Pancreas (tissue), 10 donors: ENCODE measurements at regions not wholly inside any gene's neighbourhood (a gene's known extent, or its start where the extent isn't known, plus 50 kb on each side); places are given as distances from the start of the nearest gene placed in this dataset.
A peak's percentile ranks its signal among the peaks of the same experiment; 100 is the strongest.
"Not testable (repeated sequence)": the region's sequence is repeated elsewhere in the genome, so short reads cannot be mapped to it uniquely, and the experiment has no call there.

Experiments used
- ATAC-seq, 4 donors: fragments of 200-7000 bp; cut with Tn5 transposase; one replicate each; pipeline versions ENCODE4 v1.8.0 to v1.9.1; 2020; ENCODE audit warnings: mild to moderate bottlenecking in 4 of 4, moderate library complexity in 4 of 4
- DNase-seq, 6 donors: peaks; one replicate each; pipeline ENCODE4 v3.0.0-alpha.2; 2020
- FAIRE-seq: peaks from 2 replicates; lab custom pipeline; 2012; peaks lifted over from hg19 to GRCh38; lab: Jason Lieb, UNC
- H3K27ac ChIP-seq, 4 donors: fragments of 200-600 bp; sonication (generic); 1 replicate in 3 of 4; 2 replicates in 1 of 4; pipeline versions ENCODE4 v1.5.0 to v1.8.0; 2020
- H3K27me3 ChIP-seq, 4 donors: fragments of 200-600 bp; one replicate each; pipeline ENCODE4 v1.8.0; 2021
- H3K36me3 ChIP-seq, 3 donors: fragments of 200-600 bp; sonication (generic) in 1 of 3; one replicate each; pipeline versions ENCODE4 v1.5.0 to v1.8.0; 2020 to 2021
- H3K4me1 ChIP-seq, 3 donors: fragments of 200-600 bp; one replicate each; pipeline ENCODE4 v1.8.0; 2021
- H3K4me3 ChIP-seq, 4 donors: fragments of 200-600 bp; sonication (generic) in 2 of 4; one replicate each; pipeline versions ENCODE4 v1.5.0 to v1.8.0; 2020 to 2021
- H3K9me3 ChIP-seq, 4 donors: fragments of 200-600 bp; one replicate each; pipeline ENCODE4 v1.8.0; 2021
- WGBS, 2 donors: extraction: QIAGEN DNeasy Blood & Tissue Kit; methylation state at CpG; one replicate each; pipeline ENCODE4 v1.1.7; 2013; 5-methylcytosine and 5-hydroxymethylcytosine counted together
- intact Hi-C, 3 donors: fragments of 100-400 bp; cut with DNase I; formaldehyde crosslinking; loops; one replicate each; pipeline versions ENCODE4 v1.11.1 to v1.14.2; 2022
- TF ChIP-seq, protein P1 (sequence below), 4 donors: fragments of 200-600 bp; sonication (generic) in 3 of 4; IDR thresholded peaks; one replicate each; pipeline versions ENCODE4 v1.5.0 to v1.8.0; 2021; ENCODE audit warnings: antibody characterized with exemption in 4 of 4
- donor health status: healthy with polysubstance abuse.
- donor health status: DM: no; HTN: no; CAD: no; lungs with moderate emphysema.
- donor health status: DM: no; HTN: no; CAD: no.
- donor health status: control.
- donor health status: control.
- donor health status: Bipolar disorder and iron deficiency.
- donor health status: DM: yes; HTN: yes; CAD: no.
- donor health status: DM: no; HTN: no; CAD: no.
- donor health status: DM: no; HTN: no; CAD: no.
- donor health status: DM: yes; HTN: yes; CAD: no.

DNA sequence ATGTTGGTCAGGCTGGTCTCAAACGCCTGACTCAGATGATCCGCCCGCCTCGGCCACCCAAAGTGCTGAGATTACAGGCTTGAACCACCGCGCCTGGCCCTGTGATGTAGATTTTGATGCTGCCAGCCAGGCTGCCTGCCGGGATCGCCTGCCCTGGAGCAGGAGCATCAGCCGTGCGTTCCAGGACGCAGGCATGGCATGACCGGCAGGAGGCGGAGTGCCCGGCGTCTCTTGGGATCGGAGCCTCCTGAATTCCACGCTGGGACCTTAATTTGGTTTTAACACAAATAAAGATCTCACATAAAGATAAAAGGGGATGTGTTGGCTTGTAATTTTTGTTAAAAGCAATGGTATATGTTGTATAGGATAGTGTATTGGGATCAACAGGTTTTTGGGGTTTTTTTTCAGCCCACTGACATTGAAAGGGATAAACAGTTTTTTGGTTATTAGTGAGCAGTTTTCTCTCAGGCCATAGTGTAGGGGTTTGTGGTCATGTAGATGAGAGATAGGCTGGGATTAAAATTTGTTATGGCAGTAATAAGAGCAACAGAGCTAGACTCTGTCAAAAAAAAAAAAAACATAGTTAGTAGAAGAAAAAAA lies 1406.4 kb downstream of the UQCRFS1 start:
- ATAC-seq: no peak
- Histone ChIP-seq H3K4me1 (no peaks in the 10 kb centered on the region), H3K36me3 (peaks cover 0 to 3% (median 0%) of the 10 kb centered on the region in 3 donors), H3K4me3 (no peak overlapping the region), H3K27me3 (no peaks in the 10 kb centered on the region), H3K27ac (no peak overlapping the region), H3K9me3 (no peaks in the 10 kb centered on the region)
- DNase-seq: no peak
- FAIRE-seq: no peak
- intact Hi-C loops: no loop called here
- 91 to 99% methylated on average over 17 of the region's 17 CpGs for WGBS, 2 donors
- TF ChIP-seq, protein P1, sequence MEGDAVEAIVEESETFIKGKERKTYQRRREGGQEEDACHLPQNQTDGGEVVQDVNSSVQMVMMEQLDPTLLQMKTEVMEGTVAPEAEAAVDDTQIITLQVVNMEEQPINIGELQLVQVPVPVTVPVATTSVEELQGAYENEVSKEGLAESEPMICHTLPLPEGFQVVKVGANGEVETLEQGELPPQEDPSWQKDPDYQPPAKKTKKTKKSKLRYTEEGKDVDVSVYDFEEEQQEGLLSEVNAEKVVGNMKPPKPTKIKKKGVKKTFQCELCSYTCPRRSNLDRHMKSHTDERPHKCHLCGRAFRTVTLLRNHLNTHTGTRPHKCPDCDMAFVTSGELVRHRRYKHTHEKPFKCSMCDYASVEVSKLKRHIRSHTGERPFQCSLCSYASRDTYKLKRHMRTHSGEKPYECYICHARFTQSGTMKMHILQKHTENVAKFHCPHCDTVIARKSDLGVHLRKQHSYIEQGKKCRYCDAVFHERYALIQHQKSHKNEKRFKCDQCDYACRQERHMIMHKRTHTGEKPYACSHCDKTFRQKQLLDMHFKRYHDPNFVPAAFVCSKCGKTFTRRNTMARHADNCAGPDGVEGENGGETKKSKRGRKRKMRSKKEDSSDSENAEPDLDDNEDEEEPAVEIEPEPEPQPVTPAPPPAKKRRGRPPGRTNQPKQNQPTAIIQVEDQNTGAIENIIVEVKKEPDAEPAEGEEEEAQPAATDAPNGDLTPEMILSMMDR (IDR thresholded peaks at IDR 0.05): no peak

DNA sequence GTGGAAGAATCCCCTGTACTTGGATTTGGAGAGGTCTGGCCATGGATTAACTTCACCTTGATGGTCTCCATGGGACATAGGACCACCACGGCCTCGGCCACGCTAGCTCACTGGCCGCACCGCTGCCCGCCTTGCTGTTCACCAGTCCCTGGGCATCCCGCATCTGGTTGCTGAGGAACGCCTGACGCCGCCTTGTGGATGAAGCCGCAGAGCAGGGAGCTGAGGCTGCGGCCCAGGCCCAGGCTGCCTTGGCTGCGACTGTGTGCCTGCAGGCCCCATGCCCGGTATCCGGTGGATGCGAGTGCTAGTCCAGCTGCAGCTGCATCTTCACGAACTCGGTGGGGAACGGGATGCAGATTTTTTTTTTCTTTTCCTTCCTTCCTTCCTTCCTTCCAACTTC lies 1407.1 kb downstream of the UQCRFS1 start:
- no peak overlapping the region for H3K27ac ChIP-seq
- H3K4me3 ChIP-seq: no peak overlapping the region
- H3K27me3 ChIP-seq: no peaks in the 10 kb centered on the region
- H3K4me1 ChIP-seq: no peaks in the 10 kb centered on the region
- H3K36me3 ChIP-seq: peaks cover 0 to 3% (median 0%) of the 10 kb centered on the region in 3 donors
- intact Hi-C loops: no loop called here
- peak in 1 of 6 donors; percentile 50 for DNase-seq
- no peak for ATAC-seq
- 96 to 98% methylated on average over 19 of the region's 19 CpGs for WGBS, 2 donors
- H3K9me3 ChIP-seq: no peaks in the 10 kb centered on the region
- TF ChIP-seq, protein P1 (IDR thresholded peaks at IDR 0.05): no peak
- FAIRE-seq: no peak

DNA sequence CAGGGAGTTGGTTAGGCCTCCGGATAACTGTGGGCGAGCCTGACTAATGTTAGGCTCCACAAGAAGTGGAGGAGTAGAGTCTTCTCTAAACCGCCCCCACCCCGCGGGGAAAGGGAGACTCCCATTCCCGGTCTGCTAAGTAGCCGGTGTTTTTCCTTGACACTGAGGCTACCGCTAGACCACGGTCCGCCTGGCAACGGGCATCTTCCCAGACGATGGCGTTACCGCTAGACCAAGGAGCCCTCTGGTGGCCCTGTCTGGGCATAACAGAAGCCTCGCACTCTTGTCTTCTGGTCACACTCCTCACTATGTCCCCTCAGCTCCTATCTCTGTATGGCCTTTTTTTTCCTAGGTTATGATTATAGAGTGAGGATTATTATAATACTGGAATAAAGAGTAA lies 1410.7 kb downstream of the UQCRFS1 start:
- WGBS, 2 donors: 57 to 71% methylated on average over 15 of the region's 15 CpGs
- H3K27ac ChIP-seq, H3K4me1 ChIP-seq, H3K9me3 ChIP-seq, H3K4me3 ChIP-seq, FAIRE-seq, H3K36me3 ChIP-seq, intact Hi-C loops, H3K27me3 ChIP-seq, ATAC-seq, DNase-seq: not testable (repeated sequence)

DNA sequence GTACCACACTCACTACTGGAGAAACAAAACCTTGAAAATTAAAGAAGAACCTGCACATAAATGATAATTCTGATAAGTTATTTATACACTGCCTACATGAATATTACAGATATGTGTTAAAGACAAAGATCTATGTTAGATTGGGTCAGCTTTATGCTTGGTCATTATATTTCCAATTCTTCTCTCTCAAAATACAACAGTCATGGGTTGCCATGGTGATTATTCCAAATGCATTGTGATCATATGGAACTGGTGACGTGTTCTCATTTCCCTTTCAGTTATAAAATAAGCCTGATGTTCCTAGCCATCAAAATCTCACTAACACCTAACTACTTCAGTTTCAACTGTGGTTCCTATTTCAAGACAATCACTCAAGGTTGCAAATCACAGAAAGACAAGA lies 1416.4 kb downstream of the UQCRFS1 start:
- WGBS, 2 donors: 92% methylated on average over 1 of the region's 1 CpG
- DNase-seq (no peak), FAIRE-seq (no peak), ATAC-seq (no peak)
- H3K36me3 ChIP-seq: no peaks in the 10 kb centered on the region
- H3K27me3 ChIP-seq: no peaks in the 10 kb centered on the region
- no peaks in the 10 kb centered on the region for H3K9me3 ChIP-seq
- TF ChIP-seq, protein P1 (IDR thresholded peaks at IDR 0.05): no peak
- peaks cover 0 to 11% (median 0%) of the 10 kb centered on the region in 3 donors for H3K4me1 ChIP-seq
- H3K27ac ChIP-seq: no peak overlapping the region
- H3K4me3 ChIP-seq: no peak overlapping the region
- intact Hi-C loops: no loop called here

DNA sequence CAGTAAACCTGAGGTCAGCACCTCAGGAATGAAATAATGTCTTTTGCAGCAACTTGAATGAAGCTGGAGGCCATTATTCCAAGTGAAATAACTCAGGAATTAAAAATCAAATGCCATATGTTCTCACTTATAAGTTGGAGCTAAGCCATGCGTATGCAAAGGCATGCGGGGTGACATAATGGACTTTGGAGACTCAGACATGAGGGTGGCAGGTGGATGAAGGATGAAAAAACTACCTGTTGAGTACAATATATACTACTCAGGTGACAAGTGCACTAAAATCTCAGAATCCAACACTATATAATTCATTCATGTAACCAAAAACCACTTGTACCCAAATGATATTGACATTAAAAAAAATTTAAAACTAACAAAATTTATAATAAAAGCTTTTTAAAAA lies 1416.9 kb downstream of the UQCRFS1 start:
- no peak overlapping the region for H3K27ac ChIP-seq
- WGBS, 2 donors: 47 to 94% methylated on average over 2 of the region's 2 CpGs
- H3K4me3 ChIP-seq: no peak overlapping the region
- H3K4me1 ChIP-seq: peaks cover 0 to 11% (median 0%) of the 10 kb centered on the region in 3 donors
- FAIRE-seq (no peak), ATAC-seq (no peak), DNase-seq (no peak)
- intact Hi-C loops: no loop called here
- H3K27me3 ChIP-seq: no peaks in the 10 kb centered on the region
- TF ChIP-seq, protein P1 (IDR thresholded peaks at IDR 0.05): no peak
- H3K9me3 ChIP-seq: no peaks in the 10 kb centered on the region
- no peaks in the 10 kb centered on the region for H3K36me3 ChIP-seq
